Ishikawa (cell line): ENCODE measurements at regions not wholly inside any gene's neighbourhood (a gene's known extent, or its start where the extent isn't known, plus 50 kb on each side); places are given as distances from the start of the nearest gene placed in this dataset.

Experiments
- EP300 ChIP-seq: IDR thresholded peaks from 2 replicates; pipeline ENCODE4 v1.6.1; 2012; ENCODE audit warnings: borderline replicate concordance
- RAD21 ChIP-seq: IDR thresholded peaks from 2 replicates; pipeline ENCODE4 v1.6.1; 2012; ENCODE audit warnings: low read depth
- TAF1 ChIP-seq: IDR thresholded peaks from 2 replicates; pipeline ENCODE4 v1.6.1; 2012; ENCODE audit warnings: low read depth, mild to moderate bottlenecking
- TEAD4 ChIP-seq: IDR thresholded peaks from 2 replicates; pipeline ENCODE4 v1.6.1; 2012

DNA sequence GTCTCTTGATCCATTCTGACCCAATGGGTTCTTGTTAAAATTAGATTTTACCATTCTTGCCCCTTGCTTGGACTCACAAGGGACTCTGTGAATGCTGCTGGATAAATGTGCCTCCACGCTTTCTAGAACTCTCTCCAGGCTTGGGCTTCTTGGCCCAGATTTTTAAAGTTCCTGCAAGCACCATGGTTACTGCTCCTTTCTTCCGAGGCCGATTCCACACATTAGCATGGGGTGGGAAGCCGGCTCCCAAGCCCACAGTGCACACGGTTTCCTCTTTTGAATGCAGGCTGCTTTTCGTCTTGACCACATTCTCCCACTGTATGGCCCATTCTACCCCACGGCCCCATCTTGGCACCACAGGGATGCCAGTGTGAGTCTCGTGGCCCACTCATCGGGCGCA, 174.3 kb upstream of the PITRM1 start:
- no peak for TF ChIP-seq RAD21
- no peak for TF ChIP-seq TEAD4
- TF ChIP-seq TAF1 = no peak
- no peak for TF ChIP-seq EP300
